ENCODE measurements at regions not wholly inside any gene's neighbourhood (a gene's known extent, or its start where the extent isn't known, plus 50 kb on each side); places are given as distances from the start of the nearest gene placed in this dataset.
"Not testable (repeated sequence)": the region's sequence is repeated elsewhere in the genome, so short reads cannot be mapped to it uniquely, and the experiment has no call there.

- no peak for DNase-seq
Observed at GRCh38 chr4:74545448-74545847, 100.5 kb downstream of the AREG start.

GRCh38 chr4:74546057-74546456 lies 101.1 kb downstream of the AREG start:
- DNase-seq, result no peak

DNA sequence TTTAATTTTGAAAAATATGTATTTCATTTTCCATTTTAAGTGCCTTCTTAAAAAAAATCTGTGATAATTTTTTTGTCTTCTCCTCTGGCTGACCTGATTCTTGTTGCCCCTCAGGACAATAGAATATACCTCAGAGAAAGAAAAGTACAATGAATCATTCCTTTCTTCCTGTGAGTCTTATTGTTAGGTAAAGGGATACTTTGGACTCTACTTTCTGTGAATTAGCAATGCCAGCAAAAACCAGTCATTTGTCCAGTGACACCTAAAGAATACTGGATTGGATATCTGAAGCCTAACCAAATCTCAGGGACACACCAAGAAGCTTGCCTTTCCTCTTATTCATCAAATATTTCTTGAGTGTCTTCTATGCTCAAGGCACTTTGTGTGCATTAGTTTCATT lies 102.1 kb downstream of the AREG start:
- no peak for DNase-seq

GRCh38 chr4:74548561-74548960 lies 103.6 kb downstream of the AREG start:
- no peak for DNase-seq

- no peak for DNase-seq
Observed at GRCh38 chr4:74549936-74550335, 105.0 kb downstream of the AREG start.

DNA sequence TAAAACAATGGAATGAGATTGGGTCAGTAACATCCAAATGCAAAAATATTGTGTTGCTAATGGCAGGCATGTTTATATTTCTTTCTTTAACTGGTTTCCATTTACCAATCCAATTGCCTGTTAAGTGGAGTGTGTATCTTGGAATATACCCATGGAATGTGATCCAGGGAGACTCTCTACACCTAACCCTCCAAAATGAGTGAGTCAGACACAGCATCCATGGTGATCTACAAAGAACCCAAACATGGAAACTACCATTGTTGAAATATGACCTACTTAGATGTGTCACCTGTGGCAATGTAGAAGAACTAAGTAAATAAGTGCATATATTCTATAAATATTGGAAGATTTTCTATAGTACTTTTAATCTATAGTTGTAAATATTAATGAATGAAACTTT lies 110.3 kb downstream of the AREG start:
- DNase-seq, result peak; percentile 8

DNA sequence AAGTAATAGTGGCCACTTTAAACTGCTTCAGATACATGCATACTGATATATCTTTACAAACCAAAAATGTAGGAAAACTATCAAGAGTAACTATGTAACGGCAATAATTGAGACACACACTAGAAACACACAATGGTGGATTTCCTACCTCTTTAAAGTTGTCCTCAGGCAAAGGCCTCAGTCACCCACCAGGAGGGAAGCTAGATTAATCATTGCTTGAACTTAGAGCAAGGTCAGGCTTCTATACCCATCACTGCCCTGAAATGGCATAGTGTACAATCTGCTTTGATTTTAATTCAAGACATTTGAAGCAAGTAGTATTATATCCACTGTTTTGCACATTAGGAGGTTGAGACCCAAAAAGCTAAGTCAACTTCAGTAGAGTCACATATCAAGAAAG lies 110.9 kb downstream of the AREG start:
- no peak for DNase-seq

GRCh38 chr4:74559853-74560252 lies 114.9 kb downstream of the AREG start:
- no peak for DNase-seq

DNA sequence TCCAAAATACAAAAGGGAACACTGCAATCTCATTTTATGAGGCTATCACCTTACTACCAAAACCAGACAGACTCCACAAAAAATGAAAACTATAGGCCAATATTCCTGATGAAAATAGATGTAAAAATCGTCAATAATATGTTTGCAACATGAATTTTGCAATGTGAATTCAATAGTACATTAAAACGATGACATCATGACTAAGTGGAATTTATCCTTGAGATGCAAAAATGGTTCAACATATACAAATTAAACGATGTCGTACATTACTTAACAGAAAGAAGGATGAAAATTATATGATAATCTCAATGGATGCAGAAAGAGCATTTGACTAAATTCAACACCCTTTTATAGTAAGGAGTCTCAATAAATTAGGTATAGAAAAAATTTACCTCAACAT lies 123.0 kb downstream of the AREG start:
- no peak for DNase-seq

DNA sequence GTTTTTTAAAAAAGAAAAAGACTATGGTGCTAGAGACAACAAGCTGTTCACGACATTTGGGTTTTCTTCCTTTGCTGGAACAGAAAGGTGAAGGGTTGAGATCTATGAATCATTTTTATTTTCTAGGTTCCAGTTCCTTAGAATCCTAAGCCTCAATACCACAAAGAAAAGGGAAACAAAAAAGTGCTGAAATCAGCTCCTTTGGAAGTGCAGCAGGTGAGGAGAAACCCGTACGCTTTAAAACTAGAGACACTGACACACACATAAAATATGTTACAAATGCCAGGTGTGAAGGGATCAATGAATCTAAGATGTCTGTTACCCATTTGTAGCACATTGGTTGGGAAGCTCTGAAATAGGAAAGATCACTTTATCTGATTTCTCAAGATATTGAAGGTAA lies 125.2 kb downstream of the AREG start:
- DNase-seq, result no peak

- DNase-seq, result no peak
Observed at GRCh38 chr4:74578329-74578728, 133.4 kb downstream of the AREG start.

- DNase-seq, result not testable (repeated sequence)
Observed at GRCh38 chr4:74578865-74579264, 133.9 kb downstream of the AREG start.

DNA sequence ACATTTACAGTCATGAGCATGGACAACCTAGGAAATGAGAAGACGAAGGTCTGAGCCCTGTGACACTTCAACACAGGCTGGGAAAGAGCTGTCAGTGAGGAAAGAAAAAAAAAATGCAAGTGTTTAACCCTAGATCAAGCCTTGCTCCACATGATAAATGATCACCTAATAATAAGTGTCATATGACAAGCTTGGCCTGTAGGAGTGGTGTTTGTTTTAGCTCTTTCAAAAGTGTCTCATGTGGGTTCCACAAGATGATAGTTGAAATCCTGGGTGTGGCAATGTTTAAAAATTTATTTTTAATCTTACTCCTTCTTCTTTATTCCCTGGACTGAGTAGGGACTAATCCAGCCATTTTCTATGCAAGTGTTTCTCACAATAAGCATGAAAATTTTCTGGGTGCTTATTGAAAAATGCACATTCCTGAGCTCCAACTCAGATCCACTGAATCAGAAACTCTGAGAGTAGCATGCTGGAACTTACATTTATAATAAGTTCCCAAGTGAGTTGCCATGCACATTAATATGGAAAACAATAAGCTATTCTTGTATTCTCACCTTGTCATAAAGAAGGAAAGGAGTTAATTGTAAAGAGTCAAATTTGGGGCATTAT lies 138.3 kb downstream of the AREG start:
- DNase-seq, result no peak

- no peak for DNase-seq
Observed at GRCh38 chr4:74583757-74584156, 138.8 kb downstream of the AREG start.

DNA sequence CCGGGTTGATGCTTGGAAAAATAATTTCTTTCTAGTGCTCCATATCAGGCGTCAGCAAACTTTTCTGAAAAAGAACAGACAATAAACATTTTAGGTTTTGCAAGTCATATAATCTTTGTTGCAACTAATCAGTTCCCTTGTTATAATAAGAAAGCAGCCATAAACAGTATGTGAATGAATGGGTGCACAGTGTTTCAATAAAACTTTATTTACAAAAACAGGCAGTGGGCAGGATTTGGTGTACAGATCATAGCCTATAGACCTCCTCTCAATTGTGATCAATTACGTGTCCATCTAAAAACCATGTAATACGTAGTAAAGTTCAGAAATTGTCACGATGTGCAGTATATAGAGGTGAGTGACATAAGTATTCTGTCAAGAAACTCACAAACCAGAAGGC lies 143.4 kb downstream of the AREG start:
- DNase-seq, result no peak

DNA sequence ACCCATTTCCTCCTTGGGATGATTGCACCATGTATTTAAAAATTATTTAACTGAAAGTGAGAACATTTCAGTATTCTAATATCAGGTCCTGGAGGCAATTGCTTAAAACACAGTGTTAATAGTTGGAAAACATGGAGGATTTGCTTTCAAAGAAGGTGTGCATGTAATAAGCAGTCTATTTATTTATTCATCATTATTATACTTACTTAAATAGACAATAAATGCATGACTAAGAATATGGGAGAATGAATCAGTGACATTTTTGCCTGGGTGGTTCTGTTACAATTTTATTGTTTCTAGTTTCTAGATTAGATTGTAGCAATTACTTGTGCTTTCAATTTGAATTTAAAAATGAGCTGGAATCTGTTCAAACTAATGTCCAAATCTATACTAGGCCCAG lies 145.5 kb downstream of the AREG start:
- no peak for DNase-seq

GRCh38 chr4:74598611-74599325 lies 153.8 kb downstream of the AREG start:
- no peak for DNase-seq

GRCh38 chr4:74603186-74603585 lies 158.2 kb downstream of the AREG start:
- DNase-seq, result no peak

- no peak for DNase-seq
Observed at GRCh38 chr4:74608151-74608949, 163.4 kb downstream of the AREG start.

- no peak for DNase-seq
Observed at GRCh38 chr4:74610491-74610890, 165.6 kb downstream of the AREG start.

- DNase-seq, result no peak
Observed at GRCh38 chr4:74612837-74613236, 167.9 kb downstream of the AREG start.

- DNase-seq, result no peak
Observed at GRCh38 chr4:74613266-74613665, 168.3 kb downstream of the AREG start.

DNA sequence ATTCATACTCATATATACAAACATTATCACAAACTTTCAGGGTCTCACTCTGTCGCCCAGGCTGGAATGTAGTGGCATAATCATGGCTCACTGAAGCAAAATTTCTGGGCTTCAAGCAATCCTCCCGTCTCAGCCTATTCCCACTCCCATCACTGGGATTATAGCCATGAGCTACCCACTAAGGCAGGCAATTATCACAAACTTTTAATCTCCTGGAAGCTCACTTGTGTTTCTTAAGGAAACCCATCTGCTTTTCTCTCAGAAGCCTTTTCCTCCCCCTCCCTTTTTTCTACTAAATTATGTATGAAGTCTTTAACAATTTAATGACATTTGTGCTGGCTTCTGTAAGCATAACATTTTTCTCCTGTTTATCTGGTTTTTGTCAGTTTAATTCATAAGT lies 170.5 kb downstream of the AREG start:
- DNase-seq, result no peak

- DNase-seq, result no peak
Observed at GRCh38 chr4:74618166-74618565, 173.2 kb downstream of the AREG start.
